ENCODE measurements at regions not wholly inside any gene's neighbourhood (a gene's known extent, or its start where the extent isn't known, plus 50 kb on each side); places are given as distances from the start of the nearest gene placed in this dataset.

- Histone ChIP-seq H3K36me3 (no peaks in the 10 kb centered on the region), H3K4me1 (no peaks in the 10 kb centered on the region), H3K4me3 (no peak overlapping the region), H3K27ac (no peak overlapping the region), H3K9me3 (no peaks in the 10 kb centered on the region), H3K27me3 (no peaks in the 10 kb centered on the region)
- TF ChIP-seq CTCF (IDR thresholded peaks at IDR 0.05) = no peak
- no peak for DNase-seq (ENCODE audit: low spot score)
Measured at GRCh38 chr17:71149607-71150006, 971.2 kb upstream of the SOX9 start.

DNA sequence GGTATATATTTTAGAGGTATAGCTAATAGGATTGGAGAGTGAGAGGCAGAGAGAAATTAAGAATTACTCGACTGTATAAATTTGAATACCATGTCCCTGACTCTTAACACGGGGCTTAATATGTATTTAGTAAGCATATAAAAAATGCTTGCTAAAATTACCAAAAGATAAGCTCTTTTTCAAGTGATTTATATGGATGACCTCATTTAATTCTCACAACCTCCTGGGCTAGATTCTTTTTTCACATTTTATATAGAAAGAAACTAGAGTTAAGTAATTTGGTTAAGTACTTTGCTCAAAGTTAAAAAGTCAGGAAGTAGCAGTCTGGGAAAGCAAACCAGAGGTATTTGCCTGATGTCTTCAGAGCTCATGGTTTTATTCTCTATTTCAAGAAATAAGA is 963.5 kb upstream of the SOX9 start:
- Histone ChIP-seq H3K4me3 (no peak overlapping the region), H3K9me3 (no peaks in the 10 kb centered on the region), H3K27me3 (no peaks in the 10 kb centered on the region), H3K36me3 (no peaks in the 10 kb centered on the region), H3K4me1 (no peaks in the 10 kb centered on the region), H3K27ac (no peak overlapping the region)
- DNase-seq (ENCODE audit: low spot score) = no peak
- TF ChIP-seq CTCF (IDR thresholded peaks at IDR 0.05) = no peak

DNA sequence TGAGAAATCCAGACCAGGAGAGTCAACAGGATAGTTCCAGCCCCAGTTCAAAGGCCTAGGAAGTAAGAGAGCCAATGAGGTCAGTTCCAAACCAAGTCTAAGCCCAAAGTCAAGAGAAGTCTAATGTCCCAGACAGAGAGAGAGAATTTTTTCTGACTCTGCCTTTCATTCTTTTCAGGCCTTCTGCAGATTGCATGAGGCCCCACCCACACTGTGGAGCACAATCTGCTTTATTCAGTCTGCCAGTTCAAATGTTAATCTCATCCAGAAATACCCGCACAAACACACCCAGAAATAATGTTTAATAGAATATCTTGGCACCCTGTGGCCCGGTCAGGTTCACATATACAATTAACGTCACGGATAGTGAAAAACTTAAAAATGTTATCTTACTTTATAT is 962.4 kb upstream of the SOX9 start:
- DNase-seq (ENCODE audit: low spot score) = no peak
- no peak overlapping the region for H3K27ac ChIP-seq
- no peaks in the 10 kb centered on the region for H3K9me3 ChIP-seq
- H3K27me3 ChIP-seq = no peaks in the 10 kb centered on the region
- H3K4me1 ChIP-seq = no peaks in the 10 kb centered on the region
- no peak overlapping the region for H3K4me3 ChIP-seq
- TF ChIP-seq CTCF (IDR thresholded peaks at IDR 0.05) = no peak
- no peaks in the 10 kb centered on the region for H3K36me3 ChIP-seq

DNA sequence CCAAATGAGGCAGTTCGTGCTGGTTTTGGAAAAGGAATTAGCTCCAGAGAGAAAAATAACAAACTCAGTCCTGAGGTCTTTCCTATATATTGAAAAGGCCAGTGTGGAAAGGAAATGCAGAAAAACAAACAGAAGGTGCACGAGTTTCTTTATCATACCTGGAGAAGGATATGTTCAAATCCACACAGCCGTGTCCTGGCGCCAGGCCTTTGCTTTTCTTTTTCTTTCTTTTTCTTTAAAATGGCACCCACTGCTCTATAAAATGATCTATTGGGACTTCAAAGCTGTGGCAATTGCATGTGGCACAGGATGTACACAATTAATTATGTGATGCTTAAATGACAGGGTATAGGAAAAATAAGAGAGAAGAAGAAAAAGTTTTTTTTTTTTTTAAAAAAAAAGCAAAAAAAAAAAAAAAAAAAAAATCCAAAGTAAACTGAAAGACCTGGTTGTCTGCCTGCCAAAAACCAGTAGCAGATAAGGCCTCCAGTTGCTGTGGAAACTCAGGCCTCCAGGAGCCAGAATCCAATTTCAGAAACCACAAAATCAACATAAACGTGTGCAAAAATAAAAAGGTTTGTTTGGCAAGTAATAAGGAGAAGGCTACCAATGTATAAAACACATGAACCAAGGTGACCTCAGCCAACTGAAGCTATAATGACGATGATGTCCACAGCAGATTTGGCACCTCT is 957.6 kb upstream of the SOX9 start:
- no peak overlapping the region for H3K4me3 ChIP-seq
- no peaks in the 10 kb centered on the region for H3K27me3 ChIP-seq
- no peak overlapping the region for H3K27ac ChIP-seq
- no peak for TF ChIP-seq CTCF (IDR thresholded peaks at IDR 0.05)
- H3K4me1 ChIP-seq = no peaks in the 10 kb centered on the region
- no peak for DNase-seq (ENCODE audit: low spot score)
- H3K36me3 ChIP-seq = no peaks in the 10 kb centered on the region
- H3K9me3 ChIP-seq = no peaks in the 10 kb centered on the region

DNA sequence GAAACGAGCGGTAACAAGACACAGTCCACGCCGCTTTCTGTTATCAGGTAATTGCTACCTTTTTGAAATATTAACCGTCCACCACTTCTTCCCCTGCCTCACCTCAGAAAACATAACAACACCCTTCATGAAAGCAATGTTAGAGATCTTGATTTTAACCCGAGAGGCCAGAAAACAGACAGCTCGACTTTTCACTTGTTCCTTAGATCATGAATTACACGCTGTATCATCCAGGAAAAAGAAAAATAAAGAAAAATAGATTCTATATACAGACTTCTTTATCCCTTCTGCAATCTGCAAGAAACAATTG is 957.1 kb upstream of the SOX9 start:
- Histone ChIP-seq H3K27me3 (no peaks in the 10 kb centered on the region), H3K36me3 (no peaks in the 10 kb centered on the region), H3K27ac (no peak overlapping the region), H3K4me1 (no peaks in the 10 kb centered on the region), H3K4me3 (no peak overlapping the region), H3K9me3 (no peaks in the 10 kb centered on the region)
- TF ChIP-seq CTCF (IDR thresholded peaks at IDR 0.05) = no peak
- DNase-seq (ENCODE audit: low spot score) = no peak

GRCh38 chr17:71164561-71164960 is 956.3 kb upstream of the SOX9 start:
- no peak for DNase-seq (ENCODE audit: low spot score)
- H3K27ac ChIP-seq = no peak overlapping the region
- no peaks in the 10 kb centered on the region for H3K4me1 ChIP-seq
- TF ChIP-seq CTCF (IDR thresholded peaks at IDR 0.05) = no peak
- no peak overlapping the region for H3K4me3 ChIP-seq
- no peaks in the 10 kb centered on the region for H3K36me3 ChIP-seq
- H3K27me3 ChIP-seq = no peaks in the 10 kb centered on the region
- no peaks in the 10 kb centered on the region for H3K9me3 ChIP-seq
